ENCODE measurements at regions not wholly inside any gene's neighbourhood (a gene's known extent, or its start where the extent isn't known, plus 50 kb on each side); places are given as distances from the start of the nearest gene placed in this dataset.

DNA sequence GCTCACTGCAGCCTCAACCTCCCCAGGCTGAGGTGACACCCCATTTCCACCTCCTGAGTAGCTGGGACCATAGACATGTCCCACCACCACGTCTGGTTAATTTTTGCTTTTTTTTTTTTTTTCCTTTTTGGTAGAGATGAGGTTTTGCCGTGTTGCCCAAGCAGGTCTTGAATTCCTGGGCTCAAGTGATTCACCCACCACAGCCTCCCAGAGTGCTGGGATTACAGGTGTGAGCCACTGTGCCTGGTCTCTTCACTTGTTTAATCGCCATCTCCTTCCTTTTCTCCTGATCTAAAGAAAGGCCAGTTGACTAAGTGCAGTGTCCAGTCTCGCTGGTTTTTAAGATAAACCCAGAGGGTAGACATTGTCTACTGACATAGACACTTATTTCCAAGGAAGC is 152.0 kb downstream of the C16orf95 start:
- no peaks in the 10 kb centered on the region for H3K4me1 ChIP-seq (ENCODE audit: insufficient read depth, insufficient read length)
- no peak overlapping the region for H3K9ac ChIP-seq (ENCODE audit: insufficient read length, low read depth)
- H3K9me3 ChIP-seq (ENCODE audit: insufficient read depth, low read length): no peaks in the 10 kb centered on the region
- H3K4me3 ChIP-seq (ENCODE audit: insufficient read length, low read depth): no peak overlapping the region
- H3K36me3 ChIP-seq (ENCODE audit: insufficient read depth, insufficient read length, low read length): no peaks in the 10 kb centered on the region
- no peak for DNase-seq (ENCODE audit: low read depth, low spot score)
- no peak for TF ChIP-seq ZNF274 (IDR thresholded peaks at IDR 0.05; ENCODE audit: low read depth, low read length)
- H3K27me3 ChIP-seq (ENCODE audit: insufficient read depth, insufficient read length): no peaks in the 10 kb centered on the region

DNA sequence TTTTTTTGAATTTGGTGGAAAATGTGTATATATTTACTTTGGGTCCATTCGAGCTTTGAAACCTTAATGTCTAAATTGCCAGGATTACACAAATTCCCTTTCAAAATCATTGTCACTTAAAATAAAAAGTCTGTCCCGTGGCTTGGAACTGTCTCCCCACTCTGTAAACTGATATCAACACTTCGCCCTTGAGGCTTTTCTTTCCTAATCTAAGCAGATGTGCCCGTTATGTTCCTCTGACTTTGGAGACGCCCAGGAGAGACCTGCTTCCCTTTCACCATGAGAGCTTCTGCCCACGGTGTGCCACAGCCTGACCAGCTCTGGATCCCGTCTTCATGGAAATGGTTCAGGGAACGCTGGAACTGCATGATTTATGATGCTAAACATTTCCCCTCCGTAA is 151.3 kb downstream of the C16orf95 start:
- H3K9ac ChIP-seq (ENCODE audit: insufficient read length, low read depth): no peak overlapping the region
- H3K4me1 ChIP-seq (ENCODE audit: insufficient read depth, insufficient read length): no peaks in the 10 kb centered on the region
- no peak overlapping the region for H3K4me3 ChIP-seq (ENCODE audit: insufficient read length, low read depth)
- H3K27me3 ChIP-seq (ENCODE audit: insufficient read depth, insufficient read length): no peaks in the 10 kb centered on the region
- TF ChIP-seq ZNF274 (IDR thresholded peaks at IDR 0.05; ENCODE audit: low read depth, low read length) (no peak), YY1 (IDR thresholded peaks at IDR 0.05; ENCODE audit: insufficient read depth, insufficient read length) (no peak), SUZ12 (IDR thresholded peaks at IDR 0.05; ENCODE audit: extremely low read depth, insufficient read depth, insufficient read length) (no peak)
- DNase-seq (ENCODE audit: low read depth, low spot score): no peak
- no peaks in the 10 kb centered on the region for H3K36me3 ChIP-seq (ENCODE audit: insufficient read depth, insufficient read length, low read length)
- H3K9me3 ChIP-seq (ENCODE audit: insufficient read depth, low read length): no peaks in the 10 kb centered on the region

DNA sequence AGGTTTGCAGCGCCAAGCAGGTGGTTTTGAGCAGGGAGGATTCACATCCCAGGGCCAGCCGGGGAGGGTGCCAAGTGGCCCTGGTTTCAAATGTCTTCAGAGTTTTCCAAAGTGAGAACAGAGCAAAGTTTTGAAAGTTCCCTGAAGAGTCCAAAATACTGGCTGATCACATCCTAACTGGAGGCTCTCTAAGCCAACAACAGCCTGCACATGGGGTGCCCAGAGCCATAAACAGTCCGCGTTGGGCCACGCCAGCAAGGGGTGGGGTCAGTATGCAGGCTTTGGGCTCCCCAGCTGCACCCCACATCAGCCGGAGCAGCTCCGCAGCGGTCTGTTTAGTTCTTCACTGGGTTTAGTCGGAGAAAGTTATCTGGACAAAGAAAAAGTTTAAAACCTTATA is 150.9 kb downstream of the C16orf95 start:
- Histone ChIP-seq H3K9ac (ENCODE audit: insufficient read length, low read depth) (no peak overlapping the region), H3K9me3 (ENCODE audit: insufficient read depth, low read length) (no peaks in the 10 kb centered on the region), H3K27me3 (ENCODE audit: insufficient read depth, insufficient read length) (no peaks in the 10 kb centered on the region), H3K36me3 (ENCODE audit: insufficient read depth, insufficient read length, low read length) (no peaks in the 10 kb centered on the region), H3K4me1 (ENCODE audit: insufficient read depth, insufficient read length) (no peaks in the 10 kb centered on the region), H3K4me3 (ENCODE audit: insufficient read length, low read depth) (no peak overlapping the region)
- DNase-seq (ENCODE audit: low read depth, low spot score): no peak
- no peak for TF ChIP-seq YY1 (IDR thresholded peaks at IDR 0.05; ENCODE audit: insufficient read depth, insufficient read length)
- TF ChIP-seq ZNF274 (IDR thresholded peaks at IDR 0.05; ENCODE audit: low read depth, low read length): no peak
- no peak for TF ChIP-seq SUZ12 (IDR thresholded peaks at IDR 0.05; ENCODE audit: extremely low read depth, insufficient read depth, insufficient read length)

DNA sequence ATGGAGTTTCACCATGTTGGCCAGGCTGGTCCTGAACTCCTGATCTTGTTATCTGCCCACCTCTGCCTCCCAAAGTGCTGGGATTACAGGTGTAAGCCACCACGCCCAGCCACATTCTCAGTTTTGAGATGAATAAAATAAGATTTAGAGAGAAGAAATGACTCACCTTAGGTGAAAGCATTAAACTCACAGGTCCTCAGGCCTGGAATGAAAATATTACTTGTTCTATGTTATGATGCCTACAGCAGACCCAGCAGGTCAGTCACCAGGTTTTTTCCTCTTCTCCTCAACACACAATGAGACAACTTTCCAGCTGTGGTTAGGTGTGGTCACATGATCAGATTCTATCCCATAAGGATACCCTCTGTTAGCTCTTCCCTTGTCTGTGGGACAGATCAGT is 150.3 kb downstream of the C16orf95 start:
- no peaks in the 10 kb centered on the region for H3K27me3 ChIP-seq (ENCODE audit: insufficient read depth, insufficient read length)
- no peaks in the 10 kb centered on the region for H3K4me1 ChIP-seq (ENCODE audit: insufficient read depth, insufficient read length)
- H3K4me3 ChIP-seq (ENCODE audit: insufficient read length, low read depth): no peak overlapping the region
- no peak overlapping the region for H3K9ac ChIP-seq (ENCODE audit: insufficient read length, low read depth)
- no peaks in the 10 kb centered on the region for H3K36me3 ChIP-seq (ENCODE audit: insufficient read depth, insufficient read length, low read length)
- no peak for DNase-seq (ENCODE audit: low read depth, low spot score)
- no peak for TF ChIP-seq YY1 (IDR thresholded peaks at IDR 0.05; ENCODE audit: insufficient read depth, insufficient read length)
- TF ChIP-seq SUZ12 (IDR thresholded peaks at IDR 0.05; ENCODE audit: extremely low read depth, insufficient read depth, insufficient read length): no peak
- no peaks in the 10 kb centered on the region for H3K9me3 ChIP-seq (ENCODE audit: insufficient read depth, low read length)

DNA sequence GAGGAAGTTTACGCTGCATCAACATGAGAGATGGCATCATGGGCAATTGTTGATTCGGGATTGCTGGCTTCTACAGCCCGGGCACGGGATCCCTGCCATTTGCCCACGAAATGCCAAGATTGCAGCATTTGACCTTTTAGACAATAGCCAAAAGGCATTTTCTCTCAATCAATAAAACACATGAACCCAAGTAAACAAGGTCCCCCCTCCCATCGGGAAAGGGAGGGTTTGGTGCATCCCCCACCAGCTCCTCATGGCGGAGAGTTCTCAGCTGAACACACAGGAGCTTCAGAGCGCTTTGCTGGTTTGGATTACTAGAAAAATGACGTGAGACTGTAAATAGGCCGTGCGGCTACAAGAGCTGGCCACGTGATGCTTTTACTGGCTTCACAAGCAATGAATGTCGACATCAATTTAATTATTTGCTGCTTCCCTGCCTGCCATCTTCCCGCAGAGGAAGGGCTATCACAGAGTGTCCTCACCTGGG is 147.6 kb downstream of the C16orf95 start:
- no peak for DNase-seq (ENCODE audit: low read depth, low spot score)
- H3K27me3 ChIP-seq (ENCODE audit: insufficient read depth, insufficient read length): no peaks in the 10 kb centered on the region
- H3K9me3 ChIP-seq (ENCODE audit: insufficient read depth, low read length): no peaks in the 10 kb centered on the region
- TF ChIP-seq ZNF274 (IDR thresholded peaks at IDR 0.05; ENCODE audit: low read depth, low read length) (no peak), SUZ12 (IDR thresholded peaks at IDR 0.05; ENCODE audit: extremely low read depth, insufficient read depth, insufficient read length) (no peak), YY1 (IDR thresholded peaks at IDR 0.05; ENCODE audit: insufficient read depth, insufficient read length) (no peak)
- no peak overlapping the region for H3K9ac ChIP-seq (ENCODE audit: insufficient read length, low read depth)
- H3K36me3 ChIP-seq (ENCODE audit: insufficient read depth, insufficient read length, low read length): no peaks in the 10 kb centered on the region
- peaks cover 8% of the 10 kb centered on the region for H3K4me1 ChIP-seq (ENCODE audit: insufficient read depth, insufficient read length)
- H3K4me3 ChIP-seq (ENCODE audit: insufficient read length, low read depth): no peak overlapping the region

DNA sequence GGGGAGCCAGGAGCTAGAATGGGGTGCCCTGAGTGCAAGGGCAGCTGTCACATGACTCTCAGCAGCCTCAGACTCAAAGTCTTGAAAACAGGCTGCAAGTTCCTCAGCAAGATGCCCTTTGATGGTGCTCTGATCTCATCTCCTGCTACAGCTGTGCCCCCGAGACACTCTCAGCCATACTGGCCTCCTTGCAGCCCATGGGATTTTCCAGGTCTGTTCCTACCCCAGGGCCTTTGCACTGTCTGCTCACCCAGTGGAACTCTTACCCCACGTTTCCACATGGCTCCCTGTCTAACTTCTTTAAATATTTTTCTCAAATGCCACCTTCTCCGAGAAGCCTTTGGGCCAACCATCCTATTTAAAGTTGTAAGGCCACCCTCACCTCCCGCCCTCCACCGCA is 146.9 kb downstream of the C16orf95 start:
- no peak overlapping the region for H3K4me3 ChIP-seq (ENCODE audit: insufficient read length, low read depth)
- no peak for TF ChIP-seq SUZ12 (IDR thresholded peaks at IDR 0.05; ENCODE audit: extremely low read depth, insufficient read depth, insufficient read length)
- no peak for TF ChIP-seq YY1 (IDR thresholded peaks at IDR 0.05; ENCODE audit: insufficient read depth, insufficient read length)
- TF ChIP-seq ZNF274 (IDR thresholded peaks at IDR 0.05; ENCODE audit: low read depth, low read length): no peak
- no peaks in the 10 kb centered on the region for H3K27me3 ChIP-seq (ENCODE audit: insufficient read depth, insufficient read length)

DNA sequence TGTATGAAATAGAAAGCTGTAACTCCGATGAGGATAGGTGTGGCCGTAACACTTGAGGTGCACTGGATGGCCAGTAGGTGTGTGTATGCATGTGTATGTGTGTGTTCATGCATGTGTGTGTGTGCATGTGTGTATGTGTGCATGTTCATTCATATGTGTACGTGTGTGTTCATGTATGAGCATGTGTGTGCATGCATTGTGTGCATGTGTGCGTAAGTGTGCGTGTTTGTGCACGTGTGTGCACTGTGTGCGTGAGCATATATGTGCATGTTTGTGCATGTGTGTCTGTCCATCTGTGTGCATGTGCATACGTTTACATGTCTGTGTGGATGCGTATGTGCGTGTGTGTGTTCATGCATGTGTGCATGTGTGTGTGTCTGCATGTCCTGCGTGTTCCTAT is 145.5 kb downstream of the C16orf95 start:
- no peaks in the 10 kb centered on the region for H3K36me3 ChIP-seq (ENCODE audit: insufficient read depth, insufficient read length, low read length)
- H3K4me1 ChIP-seq (ENCODE audit: insufficient read depth, insufficient read length): peaks cover 8% of the 10 kb centered on the region
- peaks cover under 1% of the 10 kb centered on the region for H3K27me3 ChIP-seq (ENCODE audit: insufficient read depth, insufficient read length)
- DNase-seq (ENCODE audit: low read depth, low spot score): no peak
- H3K4me3 ChIP-seq (ENCODE audit: insufficient read length, low read depth): no peak overlapping the region
- H3K9ac ChIP-seq (ENCODE audit: insufficient read length, low read depth): no peak overlapping the region
- TF ChIP-seq YY1 (IDR thresholded peaks at IDR 0.05; ENCODE audit: insufficient read depth, insufficient read length): no peak
- no peak for TF ChIP-seq ZNF274 (IDR thresholded peaks at IDR 0.05; ENCODE audit: low read depth, low read length)
- TF ChIP-seq SUZ12 (IDR thresholded peaks at IDR 0.05; ENCODE audit: extremely low read depth, insufficient read depth, insufficient read length): no peak
- H3K9me3 ChIP-seq (ENCODE audit: insufficient read depth, low read length): no peaks in the 10 kb centered on the region

More for the DNA sequence above, 146.9 kb downstream of the C16orf95 start:
- Histone ChIP-seq H3K9ac (ENCODE audit: insufficient read length, low read depth) (no peak overlapping the region), H3K9me3 (ENCODE audit: insufficient read depth, low read length) (no peaks in the 10 kb centered on the region), H3K4me1 (ENCODE audit: insufficient read depth, insufficient read length) (peaks cover 8% of the 10 kb centered on the region), H3K36me3 (ENCODE audit: insufficient read depth, insufficient read length, low read length) (no peaks in the 10 kb centered on the region)
- no peak for DNase-seq (ENCODE audit: low read depth, low spot score)

DNA sequence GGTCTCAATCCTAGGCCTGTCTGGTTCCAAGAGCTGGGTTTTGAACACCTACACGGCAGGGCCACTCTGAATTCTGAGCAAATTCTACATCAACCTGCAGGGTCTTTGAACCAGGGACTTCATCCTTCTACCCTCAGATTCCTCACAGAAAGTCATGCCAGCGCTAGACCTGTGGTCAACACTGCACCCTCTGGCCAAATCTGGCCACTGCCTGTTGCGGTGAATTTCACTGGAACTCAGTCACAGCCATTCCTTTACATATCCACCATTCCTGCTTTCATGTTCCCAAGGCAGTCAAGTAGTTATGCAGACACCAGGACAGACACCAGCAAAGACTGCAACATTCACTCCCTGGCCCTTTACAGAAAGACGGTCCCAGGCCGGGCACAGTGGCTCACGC is 144.6 kb downstream of the C16orf95 start:
- Histone ChIP-seq H3K36me3 (ENCODE audit: insufficient read depth, insufficient read length, low read length) (no peaks in the 10 kb centered on the region), H3K4me3 (ENCODE audit: insufficient read length, low read depth) (no peak overlapping the region), H3K9me3 (ENCODE audit: insufficient read depth, low read length) (no peaks in the 10 kb centered on the region), H3K9ac (ENCODE audit: insufficient read length, low read depth) (no peak overlapping the region), H3K4me1 (ENCODE audit: insufficient read depth, insufficient read length) (peaks cover 9% of the 10 kb centered on the region), H3K27me3 (ENCODE audit: insufficient read depth, insufficient read length) (peaks cover 7% of the 10 kb centered on the region)
- no peak for DNase-seq (ENCODE audit: low read depth, low spot score)
- TF ChIP-seq ZNF274 (IDR thresholded peaks at IDR 0.05; ENCODE audit: low read depth, low read length): no peak
- TF ChIP-seq SUZ12 (IDR thresholded peaks at IDR 0.05; ENCODE audit: extremely low read depth, insufficient read depth, insufficient read length): no peak
- no peak for TF ChIP-seq YY1 (IDR thresholded peaks at IDR 0.05; ENCODE audit: insufficient read depth, insufficient read length)
